GM18502 (cell line): ENCODE measurements at regions not wholly inside any gene's neighbourhood (a gene's known extent, or its start where the extent isn't known, plus 50 kb on each side); places are given as distances from the start of the nearest gene placed in this dataset.

Source experiments
- ATAC-seq: cut with Tn5 transposase; IDR thresholded peaks from one replicate; pipeline ENCODE4 v1.9.1; 2021; ENCODE audit warnings: mild to moderate bottlenecking; ENCODE audit not compliant: unreplicated experiment, poor library complexity

DNA sequence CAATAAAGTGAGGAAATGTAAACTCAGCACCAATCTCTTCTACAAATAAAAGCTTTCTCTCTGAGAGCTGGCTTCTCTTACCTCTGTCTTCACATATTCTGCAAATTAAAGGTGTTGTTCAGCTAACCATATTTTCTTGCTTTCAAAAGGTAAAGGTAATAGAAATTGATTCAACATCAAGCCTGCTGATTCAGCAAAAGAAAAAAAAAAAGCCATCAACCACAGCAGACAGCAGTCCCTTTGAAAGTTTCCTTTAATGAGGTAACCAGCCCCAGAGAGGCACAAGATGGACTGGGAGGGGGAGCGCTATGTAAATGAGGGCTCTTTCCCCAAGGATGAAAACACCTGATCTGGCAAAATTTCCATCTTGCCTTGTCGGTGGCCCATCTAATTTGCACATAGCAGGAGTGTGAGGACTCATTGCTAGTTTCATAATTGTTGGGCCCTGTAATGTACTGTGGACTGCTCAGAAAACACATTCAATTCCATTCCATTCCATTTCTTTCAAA lies 154.9 kb upstream of the SOX11 start:
- no peak for ATAC-seq

GRCh38 chr2:5538313-5538712 lies 153.9 kb upstream of the SOX11 start:
- no peak for ATAC-seq

DNA sequence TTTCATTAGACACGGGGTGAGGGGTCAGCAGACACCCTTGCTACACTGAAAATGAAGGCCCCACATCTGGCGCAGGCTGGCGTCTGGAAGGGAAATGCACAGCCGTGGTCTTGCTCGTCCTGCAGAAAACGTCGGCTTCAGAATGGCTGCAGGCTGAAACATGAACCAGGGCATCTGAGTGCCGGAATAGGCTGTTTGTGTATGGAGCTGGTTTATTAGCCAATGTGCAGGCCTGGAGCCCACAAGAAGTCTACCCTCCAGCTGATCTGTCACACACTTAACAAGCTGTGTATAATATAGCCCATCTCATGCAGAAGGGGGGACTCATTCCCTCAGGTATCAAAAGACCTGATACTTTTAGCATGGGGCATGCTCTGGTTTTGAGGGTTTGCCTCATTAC lies 153.4 kb upstream of the SOX11 start:
- ATAC-seq, result no peak

GRCh38 chr2:5539282-5540165 lies 152.7 kb upstream of the SOX11 start:
- no peak for ATAC-seq

DNA sequence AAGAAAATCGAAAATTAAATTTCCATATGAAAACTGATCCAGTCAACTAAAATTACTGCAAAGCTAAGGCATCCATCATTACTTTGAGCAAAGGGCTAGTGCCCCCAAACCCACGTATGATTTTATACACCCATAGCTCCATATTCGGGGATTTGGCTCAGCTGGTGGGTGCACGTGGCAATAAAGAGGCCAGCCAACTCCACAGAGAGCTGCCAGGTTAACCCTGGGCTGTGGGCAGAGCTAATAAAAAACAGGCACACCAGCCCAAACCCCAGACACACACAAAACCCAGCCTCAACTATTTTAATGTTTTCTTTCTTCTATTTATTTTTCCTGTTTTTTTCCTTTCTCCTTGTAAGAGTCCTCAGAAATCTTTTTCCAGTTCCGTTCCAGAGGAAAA lies 151.3 kb upstream of the SOX11 start:
- ATAC-seq, result no peak

GRCh38 chr2:5544205-5544786 lies 147.9 kb upstream of the SOX11 start:
- ATAC-seq, result no peak

GRCh38 chr2:5546181-5546580 lies 146.0 kb upstream of the SOX11 start:
- ATAC-seq, result no peak

DNA sequence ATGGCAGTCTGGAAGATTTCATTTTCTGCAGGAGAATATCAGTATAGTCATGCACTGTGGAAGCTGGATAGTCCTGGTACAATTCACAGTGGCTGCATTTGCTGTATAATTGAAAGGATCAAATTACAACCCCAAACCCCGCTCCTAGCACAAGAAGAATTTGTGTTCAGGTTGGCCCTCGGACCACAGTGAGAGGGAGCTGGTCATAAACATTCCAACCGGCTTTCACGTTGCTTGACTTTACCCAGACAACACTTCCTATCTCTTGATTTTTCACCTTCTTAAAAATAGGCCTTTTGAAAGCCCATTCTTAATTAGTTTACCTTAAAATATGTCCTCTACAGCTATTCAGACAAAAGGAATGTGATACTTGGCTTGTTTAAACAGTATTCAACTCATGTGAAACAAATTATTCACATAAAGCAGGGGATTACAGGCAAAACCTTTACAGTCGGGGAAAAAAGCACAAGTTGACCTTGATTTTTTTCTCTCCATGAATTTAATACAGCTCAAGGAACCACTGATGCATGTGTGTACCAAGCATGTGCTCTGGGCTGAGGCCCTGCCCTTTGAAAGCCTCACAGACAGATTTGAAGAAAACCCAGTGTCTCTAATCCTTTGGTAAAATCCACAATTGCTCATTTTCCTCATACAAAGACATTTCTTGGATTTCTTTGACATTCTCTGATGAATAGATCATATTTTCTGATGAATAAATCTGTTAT lies 143.0 kb upstream of the SOX11 start:
- no peak for ATAC-seq

- no peak for ATAC-seq
Measured at GRCh38 chr2:5549771-5550170, 142.4 kb upstream of the SOX11 start.

GRCh38 chr2:5555636-5556035 lies 136.5 kb upstream of the SOX11 start:
- ATAC-seq, result no peak

DNA sequence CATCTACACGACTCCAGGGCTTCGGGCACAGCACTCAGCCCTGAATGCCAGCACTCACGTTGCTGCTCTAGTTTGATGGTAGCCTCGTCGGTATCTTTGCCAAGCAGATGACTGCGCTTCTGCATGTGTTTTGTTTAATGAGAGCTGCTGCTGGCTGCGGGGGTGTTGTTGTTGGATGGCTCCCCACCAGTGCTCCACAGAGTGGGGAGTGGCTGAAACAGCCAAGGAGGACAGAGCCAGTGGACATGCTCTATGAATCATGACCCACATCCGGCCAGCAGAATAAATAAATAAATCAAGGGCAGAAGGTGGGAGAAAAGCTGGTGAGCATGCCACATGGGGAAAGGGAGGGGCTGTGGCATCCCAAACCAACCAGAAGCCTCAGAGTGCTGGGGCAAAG lies 131.2 kb upstream of the SOX11 start:
- ATAC-seq, result no peak

DNA sequence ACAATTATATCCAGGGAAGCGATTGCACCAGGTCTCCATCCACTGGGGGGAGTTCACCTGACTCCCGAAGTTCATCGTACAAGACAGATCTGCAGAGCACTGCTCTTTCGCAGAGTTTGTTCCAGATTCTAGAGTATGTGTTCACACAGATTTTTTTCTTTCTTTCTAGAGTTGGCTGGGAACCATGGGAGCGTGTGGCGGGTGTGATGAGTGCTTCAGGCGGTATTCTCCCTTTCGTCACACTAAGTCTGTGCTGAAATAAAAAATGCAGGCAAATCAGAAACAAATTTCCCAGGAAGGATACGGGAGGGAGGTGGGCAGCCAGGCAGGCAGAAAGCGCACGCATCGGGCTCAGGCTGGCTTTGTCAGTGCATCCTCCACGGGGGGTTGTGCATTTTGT lies 129.8 kb upstream of the SOX11 start:
- no peak for ATAC-seq

- ATAC-seq, result no peak
Measured at GRCh38 chr2:5562865-5563264, 129.3 kb upstream of the SOX11 start.

- no peak for ATAC-seq
Measured at GRCh38 chr2:5563411-5563810, 128.8 kb upstream of the SOX11 start.

GRCh38 chr2:5569256-5569655 lies 122.9 kb upstream of the SOX11 start:
- no peak for ATAC-seq

GRCh38 chr2:5576015-5576414 lies 116.2 kb upstream of the SOX11 start:
- no peak for ATAC-seq

DNA sequence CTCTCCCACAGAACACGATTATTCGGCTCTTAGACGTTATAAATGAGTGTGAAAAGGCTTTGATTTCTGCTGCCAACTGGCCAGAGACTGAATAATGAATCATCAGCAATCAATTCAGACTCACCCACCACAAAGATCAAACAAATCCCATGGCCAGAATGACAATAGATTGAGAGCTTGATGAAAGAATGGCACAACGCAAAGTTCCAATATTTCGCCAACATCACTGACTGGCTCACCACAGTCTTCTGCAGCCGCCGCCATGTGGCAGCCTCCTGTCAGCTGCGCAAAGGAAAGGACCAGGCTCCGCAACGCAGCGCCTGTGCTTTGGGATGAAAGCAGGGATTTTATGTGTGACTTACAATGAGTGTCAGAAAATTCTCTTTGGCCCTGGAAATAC lies 104.4 kb upstream of the SOX11 start:
- no peak for ATAC-seq

DNA sequence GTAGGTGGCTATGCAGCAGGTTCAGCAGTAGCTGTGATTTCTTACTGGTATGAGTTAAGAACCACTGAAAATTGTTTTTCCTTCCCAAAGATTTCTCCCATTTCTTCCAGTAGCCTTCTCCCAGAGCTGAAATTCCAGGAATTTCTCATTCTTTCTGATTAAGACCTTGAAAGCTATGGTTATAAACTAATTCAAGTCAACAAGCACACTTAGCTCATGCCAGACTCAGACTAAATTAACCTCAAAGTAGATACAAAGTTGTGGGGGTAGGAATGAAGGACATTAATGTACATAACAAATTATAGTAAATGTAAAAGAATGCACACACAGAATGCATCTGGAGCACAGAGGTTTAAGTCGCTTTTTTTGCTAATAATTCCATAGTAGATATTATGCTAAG lies 103.6 kb upstream of the SOX11 start:
- ATAC-seq, result no peak

DNA sequence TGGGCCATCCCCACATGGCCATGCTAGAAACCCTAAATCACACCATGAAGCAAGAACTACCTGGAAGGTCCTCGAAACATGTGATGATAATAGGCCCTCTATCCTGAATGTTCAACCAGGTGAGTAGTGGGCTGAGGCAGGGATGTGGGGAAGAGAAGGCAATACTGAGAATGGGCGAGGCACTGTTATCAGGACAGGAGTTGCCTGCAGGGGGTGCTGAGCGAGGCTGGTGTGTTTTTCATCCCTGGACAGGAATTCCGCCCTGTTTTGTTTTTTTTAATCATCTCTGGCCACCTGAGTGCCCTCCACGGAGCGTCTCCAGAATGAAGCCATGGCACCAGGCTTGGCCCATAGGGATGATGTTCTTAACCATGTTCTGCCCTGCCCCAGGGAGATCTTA lies 103.0 kb upstream of the SOX11 start:
- no peak for ATAC-seq

GRCh38 chr2:5590886-5591285 lies 101.3 kb upstream of the SOX11 start:
- no peak for ATAC-seq

DNA sequence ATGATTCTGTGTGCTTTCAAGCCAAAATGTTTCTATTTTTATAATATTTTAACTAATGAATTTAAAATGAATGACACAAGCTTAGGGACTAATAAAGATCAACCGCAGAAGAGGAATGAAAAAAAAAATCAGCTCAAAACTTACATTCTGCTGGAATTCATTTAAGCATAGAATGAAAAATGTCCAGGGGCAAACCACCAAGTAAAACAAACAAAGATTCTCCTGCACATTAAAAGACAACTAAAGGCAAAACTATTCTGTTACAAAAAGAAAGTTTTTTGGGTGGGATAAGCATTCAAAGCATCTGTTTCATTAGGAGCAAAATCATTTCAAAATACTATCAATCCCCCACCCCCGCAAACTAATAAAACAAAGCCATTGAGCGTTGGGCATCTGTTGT lies 99.3 kb upstream of the SOX11 start:
- no peak for ATAC-seq
